ENCODE measurements at regions not wholly inside any gene's neighbourhood (a gene's known extent, or its start where the extent isn't known, plus 50 kb on each side); places are given as distances from the start of the nearest gene placed in this dataset.

DNA sequence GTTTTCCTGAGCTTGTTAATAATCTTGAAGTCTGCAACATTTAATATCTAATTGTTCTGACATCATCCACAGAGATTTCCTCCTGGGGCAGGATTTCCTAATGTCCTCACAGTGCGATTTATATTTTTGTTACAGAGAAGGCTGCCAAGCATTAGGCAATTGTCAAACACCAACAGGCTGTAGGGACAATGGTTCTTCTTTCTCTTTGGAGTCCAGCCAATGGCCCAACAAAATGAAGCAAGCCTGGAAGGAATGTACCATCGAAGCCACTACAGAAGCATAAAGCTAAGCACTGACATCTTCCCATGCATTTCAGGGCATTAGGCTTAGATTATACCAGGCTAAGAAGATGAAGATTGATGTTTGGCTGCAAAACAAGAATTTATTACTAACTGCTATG is 173.0 kb upstream of the FRMD4B start:
- no peak for DNase-seq (ENCODE audit: low read depth, low spot score)
- no peak overlapping the region for H3K27ac ChIP-seq
- no peaks in the 10 kb centered on the region for H3K36me3 ChIP-seq (ENCODE audit: insufficient read depth, low read length)
- TF ChIP-seq FOXP2 (optimal IDR thresholded peaks at IDR 0.05; ENCODE audit: control extremely low read depth, extremely low read length, insufficient read depth) (no peak), POLR2AphosphoS5 (IDR thresholded peaks at IDR 0.05; ENCODE audit: borderline replicate concordance, low read depth, low read length) (no peak), EZH2 (IDR thresholded peaks at IDR 0.05) (no peak)
- no peaks in the 10 kb centered on the region for H3K9me3 ChIP-seq (ENCODE audit: low read depth, low read length)
- no peak overlapping the region for H3K9ac ChIP-seq (ENCODE audit: insufficient read length)
- no peak overlapping the region for H3K4me3 ChIP-seq

DNA sequence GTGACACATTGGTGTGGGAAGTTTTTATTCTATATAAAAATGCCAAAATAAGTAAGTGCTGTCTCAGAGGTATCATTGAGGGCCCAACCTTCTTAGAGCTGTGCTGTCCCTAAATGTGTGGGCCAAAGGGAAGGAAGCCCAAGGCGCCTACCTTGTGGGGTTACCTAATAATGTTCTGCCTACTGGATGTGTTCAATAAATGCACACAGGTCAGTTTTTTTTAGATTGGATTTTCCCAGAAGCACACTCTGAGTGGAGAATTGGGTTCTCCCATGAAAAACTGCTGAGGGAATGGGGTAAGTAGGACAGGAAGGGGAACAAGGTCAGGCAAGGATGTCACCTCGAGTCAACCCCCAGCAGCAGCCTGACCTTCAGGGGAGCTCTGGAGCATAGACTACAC is 168.7 kb upstream of the FRMD4B start:
- no peaks in the 10 kb centered on the region for H3K36me3 ChIP-seq (ENCODE audit: insufficient read depth, low read length)
- no peak overlapping the region for H3K9ac ChIP-seq (ENCODE audit: insufficient read length)
- H3K9me3 ChIP-seq (ENCODE audit: low read depth, low read length) = no peaks in the 10 kb centered on the region
- no peak overlapping the region for H3K4me3 ChIP-seq
- TF ChIP-seq EZH2 (IDR thresholded peaks at IDR 0.05) (no peak), POLR2AphosphoS5 (IDR thresholded peaks at IDR 0.05; ENCODE audit: borderline replicate concordance, low read depth, low read length) (no peak)
- H3K27ac ChIP-seq = no peak overlapping the region
- no peak for DNase-seq (ENCODE audit: low read depth, low spot score)

DNA sequence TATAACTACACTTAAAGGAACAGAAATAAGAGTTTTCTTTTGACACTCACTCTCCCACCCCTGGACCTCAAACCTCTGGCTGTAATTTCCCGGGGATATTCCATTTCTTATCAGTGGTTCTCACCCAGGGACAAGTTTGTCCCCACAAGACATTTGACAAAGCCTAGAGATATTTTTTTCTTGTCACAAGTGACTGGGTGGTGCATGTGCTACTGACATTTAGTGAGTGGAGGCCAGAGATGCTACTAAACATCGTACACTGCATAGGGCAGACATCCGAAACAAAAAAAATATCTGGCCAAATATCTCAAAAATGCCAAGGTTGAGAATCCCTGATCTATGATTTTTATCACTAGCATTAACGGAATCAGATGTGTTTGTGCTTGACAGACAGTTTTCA is 168.0 kb upstream of the FRMD4B start:
- TF ChIP-seq POLR2AphosphoS5 (IDR thresholded peaks at IDR 0.05; ENCODE audit: borderline replicate concordance, low read depth, low read length) (no peak), FOXP2 (optimal IDR thresholded peaks at IDR 0.05; ENCODE audit: control extremely low read depth, extremely low read length, insufficient read depth) (no peak), EZH2 (IDR thresholded peaks at IDR 0.05) (no peak)
- H3K4me3 ChIP-seq = no peak overlapping the region
- DNase-seq (ENCODE audit: low read depth, low spot score) = no peak
- H3K9ac ChIP-seq (ENCODE audit: insufficient read length) = no peak overlapping the region
- H3K36me3 ChIP-seq (ENCODE audit: insufficient read depth, low read length) = no peaks in the 10 kb centered on the region
- H3K27ac ChIP-seq = no peak overlapping the region
- H3K9me3 ChIP-seq (ENCODE audit: low read depth, low read length) = no peaks in the 10 kb centered on the region

DNA sequence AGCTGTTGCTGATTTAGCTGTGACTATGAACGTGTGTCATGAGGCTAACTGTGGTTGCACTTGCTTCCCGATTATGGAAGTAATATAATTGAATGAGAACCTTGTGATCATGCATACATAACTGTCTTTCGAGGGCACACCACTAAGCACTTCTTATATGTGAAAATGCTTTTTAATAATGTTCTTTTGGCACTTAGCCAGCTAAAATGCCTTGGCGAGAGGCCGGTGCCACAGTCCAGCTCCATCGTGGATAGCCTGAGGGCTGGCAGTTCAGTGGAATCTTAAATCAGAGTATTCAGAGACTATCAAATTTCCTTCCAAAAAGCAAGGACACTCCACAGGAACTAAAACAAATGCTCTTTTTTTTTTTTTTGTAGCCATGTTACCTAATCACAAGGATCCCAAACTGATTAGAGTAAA is 161.6 kb upstream of the FRMD4B start:
- H3K9ac ChIP-seq (ENCODE audit: insufficient read length) = no peak overlapping the region
- DNase-seq (ENCODE audit: low read depth, low spot score) = no peak

DNA sequence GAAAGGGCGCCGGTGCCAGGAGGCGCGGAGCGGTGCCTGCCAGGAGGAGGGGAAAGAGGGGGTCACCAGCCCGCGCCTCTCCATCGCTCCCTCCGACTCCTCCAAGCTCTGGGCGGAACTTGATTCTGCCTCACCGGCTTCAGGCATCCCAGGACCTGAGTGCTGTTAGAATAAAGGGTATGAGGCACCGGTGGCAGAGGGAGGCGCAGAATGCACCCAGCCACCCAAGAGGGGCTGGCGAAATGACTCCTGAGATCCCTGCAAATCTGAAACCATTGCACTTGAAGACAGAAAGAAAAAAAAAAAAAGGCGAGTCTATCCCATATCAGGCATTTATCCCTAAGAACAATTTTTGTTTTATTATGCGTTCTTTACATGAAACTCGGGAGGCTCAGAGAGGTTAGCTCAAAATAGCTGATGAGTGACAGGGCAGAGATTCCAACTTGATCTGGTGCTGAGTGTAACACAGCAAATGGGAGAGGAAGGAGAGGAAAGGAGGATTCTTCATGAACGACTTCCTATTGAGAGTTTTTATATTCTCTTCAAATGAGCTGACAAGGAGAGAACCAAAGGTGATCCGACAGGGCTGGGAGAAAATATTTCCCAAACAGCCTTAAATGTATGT is 157.0 kb upstream of the FRMD4B start:
- Histone ChIP-seq H3K9ac (ENCODE audit: insufficient read length) (no peak overlapping the region), H3K36me3 (ENCODE audit: insufficient read depth, low read length) (no peaks in the 10 kb centered on the region), H3K27ac (no peak overlapping the region), H3K4me3 (peak overlapping the region; percentile 33; the same call in 1 of the 2 replicates), H3K9me3 (ENCODE audit: low read depth, low read length) (no peaks in the 10 kb centered on the region)
- no peak for DNase-seq (ENCODE audit: low read depth, low spot score)
- TF ChIP-seq EZH2 (IDR thresholded peaks at IDR 0.05) (no peak), POLR2AphosphoS5 (IDR thresholded peaks at IDR 0.05; ENCODE audit: borderline replicate concordance, low read depth, low read length) (no peak), FOXP2 (optimal IDR thresholded peaks at IDR 0.05; ENCODE audit: control extremely low read depth, extremely low read length, insufficient read depth) (no peak)

More for the DNA sequence above, 161.6 kb upstream of the FRMD4B start:
- no peak overlapping the region for H3K4me3 ChIP-seq
- TF ChIP-seq FOXP2 (optimal IDR thresholded peaks at IDR 0.05; ENCODE audit: control extremely low read depth, extremely low read length, insufficient read depth) (no peak), EZH2 (IDR thresholded peaks at IDR 0.05) (no peak), POLR2AphosphoS5 (IDR thresholded peaks at IDR 0.05; ENCODE audit: borderline replicate concordance, low read depth, low read length) (no peak)
- H3K36me3 ChIP-seq (ENCODE audit: insufficient read depth, low read length) = no peaks in the 10 kb centered on the region
- H3K27ac ChIP-seq = no peak overlapping the region
- H3K9me3 ChIP-seq (ENCODE audit: low read depth, low read length) = no peaks in the 10 kb centered on the region

DNA sequence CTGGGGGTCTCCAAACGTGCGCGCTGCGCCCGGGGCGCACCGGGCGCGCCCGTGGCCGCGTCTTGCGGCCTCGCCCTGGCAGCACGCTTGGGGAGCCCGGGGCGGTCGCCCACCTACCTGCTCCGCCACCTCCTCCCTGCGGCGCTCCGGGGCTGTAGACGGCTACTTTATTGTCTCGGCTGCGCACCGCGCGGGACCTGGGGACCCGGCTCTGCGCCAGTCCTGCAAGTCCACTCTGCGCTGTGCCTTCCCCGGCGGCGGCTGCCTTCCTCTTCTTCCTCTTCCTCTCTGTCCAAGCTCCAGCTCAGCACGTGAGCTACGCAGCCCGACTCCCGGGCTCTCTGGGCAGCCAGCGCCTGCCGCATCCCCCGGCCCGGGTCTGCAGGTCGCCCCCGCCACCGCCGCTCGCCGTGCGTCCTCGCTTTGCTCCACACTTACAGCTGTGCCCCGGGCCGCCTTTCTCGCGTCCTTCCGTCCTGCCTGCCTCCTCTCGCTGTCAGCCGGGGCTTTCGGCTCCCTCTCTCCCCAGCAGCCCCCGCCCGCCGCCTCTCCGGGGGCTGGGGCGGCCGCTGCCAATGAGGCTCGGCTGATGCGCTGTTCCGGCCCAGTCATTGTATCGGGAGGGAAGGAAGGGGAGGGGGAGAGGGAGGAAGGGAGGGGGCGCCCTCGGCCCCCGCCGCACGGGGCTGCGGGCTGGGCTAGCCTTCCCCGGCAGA is 156.4 kb upstream of the FRMD4B start:
- H3K36me3 ChIP-seq (ENCODE audit: insufficient read depth, low read length) = no peaks in the 10 kb centered on the region
- DNase-seq (ENCODE audit: low read depth, low spot score) = no peak
- no peak overlapping the region for H3K9ac ChIP-seq (ENCODE audit: insufficient read length)
- H3K27ac ChIP-seq = no peak overlapping the region
- peak overlapping the region; percentile 33 for H3K4me3 ChIP-seq
- TF ChIP-seq POLR2AphosphoS5 (IDR thresholded peaks at IDR 0.05; ENCODE audit: borderline replicate concordance, low read depth, low read length) (no peak), FOXP2 (optimal IDR thresholded peaks at IDR 0.05; ENCODE audit: control extremely low read depth, extremely low read length, insufficient read depth) (no peak), EZH2 (IDR thresholded peaks at IDR 0.05) (no peak)
- no peaks in the 10 kb centered on the region for H3K9me3 ChIP-seq (ENCODE audit: low read depth, low read length)

DNA sequence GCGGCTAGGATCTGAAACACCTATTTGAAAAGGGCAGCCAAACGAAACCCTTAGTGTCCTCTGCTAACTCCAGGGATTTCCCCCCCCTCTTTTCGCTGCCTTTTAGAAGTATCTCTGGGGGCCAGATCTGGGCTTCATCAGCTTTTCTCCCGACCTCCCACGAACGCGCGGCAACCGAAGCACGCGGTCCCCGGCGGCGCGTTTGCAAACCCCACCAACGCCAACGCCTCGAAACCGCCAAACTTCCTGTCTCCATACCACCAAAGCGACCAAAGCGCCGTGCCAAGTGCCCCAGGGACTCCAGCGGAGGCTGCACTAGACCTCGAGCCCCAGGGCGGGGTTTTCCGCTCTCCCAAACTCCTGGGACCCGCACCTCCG is 155.8 kb upstream of the FRMD4B start:
- TF ChIP-seq FOXP2 (optimal IDR thresholded peaks at IDR 0.05; ENCODE audit: control extremely low read depth, extremely low read length, insufficient read depth) = no peak
- TF ChIP-seq POLR2AphosphoS5 (IDR thresholded peaks at IDR 0.05; ENCODE audit: borderline replicate concordance, low read depth, low read length) = no peak
- TF ChIP-seq EZH2 (IDR thresholded peaks at IDR 0.05) = no peak
- Histone ChIP-seq H3K9ac (ENCODE audit: insufficient read length) (no peak overlapping the region), H3K9me3 (ENCODE audit: low read depth, low read length) (no peaks in the 10 kb centered on the region), H3K27ac (no peak overlapping the region), H3K4me3 (peak overlapping the region; percentile 33), H3K36me3 (ENCODE audit: insufficient read depth, low read length) (no peaks in the 10 kb centered on the region)
- DNase-seq (ENCODE audit: low read depth, low spot score) = no peak

DNA sequence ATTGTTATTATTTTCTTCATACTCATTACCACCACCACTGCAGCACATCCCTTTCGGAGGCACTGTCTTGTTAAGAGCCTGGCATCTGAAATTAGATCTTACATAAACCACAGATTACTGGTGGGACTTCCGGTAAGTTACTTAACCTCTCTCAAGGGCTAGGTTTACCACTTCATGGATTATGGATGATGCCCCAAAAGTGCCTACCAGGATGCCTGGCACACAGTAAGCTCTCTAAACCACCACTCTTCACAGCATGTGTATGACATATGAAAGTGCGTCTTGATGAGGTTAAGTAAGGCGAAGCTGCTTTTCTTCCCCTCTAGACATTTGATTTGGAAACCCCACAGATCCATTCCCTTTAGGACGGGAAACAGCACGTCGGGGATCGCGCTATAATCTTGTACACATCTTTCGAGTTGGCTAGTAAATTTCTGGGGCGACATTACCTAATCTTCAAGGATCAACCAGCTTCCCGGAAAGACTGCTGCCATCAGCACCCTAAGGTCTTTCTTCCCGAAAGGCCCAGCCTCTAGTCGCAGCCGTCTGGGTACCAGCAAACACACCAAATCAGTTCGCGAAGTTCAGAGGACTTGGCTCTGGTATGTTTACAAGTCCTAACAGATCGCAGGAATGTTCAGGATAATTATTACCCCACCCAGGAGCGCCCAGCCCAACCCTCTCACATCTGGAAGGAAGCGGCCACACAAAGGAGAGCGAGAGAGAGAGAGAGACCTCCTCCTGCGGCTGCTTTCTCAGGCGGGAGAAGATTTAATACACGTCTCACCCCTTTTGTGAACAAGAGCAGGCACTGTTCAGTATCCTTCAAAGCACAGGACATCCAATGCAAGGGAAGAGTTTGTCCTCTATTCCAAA is 155.1 kb upstream of the FRMD4B start:
- no peak overlapping the region for H3K9ac ChIP-seq (ENCODE audit: insufficient read length)
- H3K27ac ChIP-seq = no peak overlapping the region
- TF ChIP-seq POLR2AphosphoS5 (IDR thresholded peaks at IDR 0.05; ENCODE audit: borderline replicate concordance, low read depth, low read length) (no peak), FOXP2 (optimal IDR thresholded peaks at IDR 0.05; ENCODE audit: control extremely low read depth, extremely low read length, insufficient read depth) (no peak), EZH2 (IDR thresholded peaks at IDR 0.05) (no peak)
- peak overlapping the region; percentile 33 for H3K4me3 ChIP-seq
- no peak for DNase-seq (ENCODE audit: low read depth, low spot score)
- no peaks in the 10 kb centered on the region for H3K9me3 ChIP-seq (ENCODE audit: low read depth, low read length)
- no peaks in the 10 kb centered on the region for H3K36me3 ChIP-seq (ENCODE audit: insufficient read depth, low read length)

Measured in SK-N-MC (cell line).